Epithelial cell of esophagus (primary cell): ENCODE measurements at regions not wholly inside any gene's neighbourhood (a gene's known extent, or its start where the extent isn't known, plus 50 kb on each side); places are given as distances from the start of the nearest gene placed in this dataset.

ENCODE experiments used
- DNase-seq: peaks from one replicate; pipeline ENCODE4 v3.0.0; 2010; ENCODE audit warnings: low read depth
- H3K4me3 ChIP-seq: 2 replicates; pipeline ENCODE4 v1.5.1; 2011; ENCODE audit warnings: mild to moderate bottlenecking, low read length, control low read depth
- TF ChIP-seq, protein P1 (sequence below): IDR thresholded peaks from 2 replicates; pipeline ENCODE4 v1.5.1; 2011; ENCODE audit warnings: low read depth, mild to moderate bottlenecking, low read length, control low read depth, inconsistent platforms; ENCODE audit not compliant: insufficient read depth; ENCODE audit errors: missing control alignments

- TF ChIP-seq, protein P1, sequence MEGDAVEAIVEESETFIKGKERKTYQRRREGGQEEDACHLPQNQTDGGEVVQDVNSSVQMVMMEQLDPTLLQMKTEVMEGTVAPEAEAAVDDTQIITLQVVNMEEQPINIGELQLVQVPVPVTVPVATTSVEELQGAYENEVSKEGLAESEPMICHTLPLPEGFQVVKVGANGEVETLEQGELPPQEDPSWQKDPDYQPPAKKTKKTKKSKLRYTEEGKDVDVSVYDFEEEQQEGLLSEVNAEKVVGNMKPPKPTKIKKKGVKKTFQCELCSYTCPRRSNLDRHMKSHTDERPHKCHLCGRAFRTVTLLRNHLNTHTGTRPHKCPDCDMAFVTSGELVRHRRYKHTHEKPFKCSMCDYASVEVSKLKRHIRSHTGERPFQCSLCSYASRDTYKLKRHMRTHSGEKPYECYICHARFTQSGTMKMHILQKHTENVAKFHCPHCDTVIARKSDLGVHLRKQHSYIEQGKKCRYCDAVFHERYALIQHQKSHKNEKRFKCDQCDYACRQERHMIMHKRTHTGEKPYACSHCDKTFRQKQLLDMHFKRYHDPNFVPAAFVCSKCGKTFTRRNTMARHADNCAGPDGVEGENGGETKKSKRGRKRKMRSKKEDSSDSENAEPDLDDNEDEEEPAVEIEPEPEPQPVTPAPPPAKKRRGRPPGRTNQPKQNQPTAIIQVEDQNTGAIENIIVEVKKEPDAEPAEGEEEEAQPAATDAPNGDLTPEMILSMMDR = no peak
- DNase-seq = peak; percentile 22
- H3K4me3 ChIP-seq = no peak overlapping the region
These were observed 130.5 kb upstream of the SMAD1 start for GRCh38 chr4:145351162-145351561.

- no peak overlapping the region for H3K4me3 ChIP-seq
- TF ChIP-seq, protein P1 = no peak
- DNase-seq = no peak
These were observed 133.4 kb upstream of the SMAD1 start for GRCh38 chr4:145348291-145348690.

DNA sequence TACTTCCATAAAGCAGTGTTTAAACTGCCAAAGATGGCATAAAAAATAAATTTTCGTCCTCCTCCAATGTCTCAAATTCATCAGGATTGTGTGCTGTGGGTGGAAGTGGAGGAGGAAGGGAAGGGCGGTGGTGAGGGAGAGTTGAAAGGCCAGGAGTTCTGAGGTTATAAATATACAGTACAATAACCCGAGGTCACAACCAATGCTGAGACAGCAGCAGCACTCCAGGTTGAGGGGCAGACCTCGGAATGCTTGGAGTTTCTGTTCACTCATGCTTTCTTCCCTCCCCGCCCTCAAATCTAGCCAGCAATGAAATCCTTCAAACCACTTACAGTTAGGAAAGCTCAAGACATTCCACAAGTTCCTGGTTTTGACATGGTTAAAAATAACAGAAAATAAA, 134.0 kb upstream of the SMAD1 start:
- TF ChIP-seq, protein P1 = no peak
- no peak for DNase-seq
- no peak overlapping the region for H3K4me3 ChIP-seq

DNA sequence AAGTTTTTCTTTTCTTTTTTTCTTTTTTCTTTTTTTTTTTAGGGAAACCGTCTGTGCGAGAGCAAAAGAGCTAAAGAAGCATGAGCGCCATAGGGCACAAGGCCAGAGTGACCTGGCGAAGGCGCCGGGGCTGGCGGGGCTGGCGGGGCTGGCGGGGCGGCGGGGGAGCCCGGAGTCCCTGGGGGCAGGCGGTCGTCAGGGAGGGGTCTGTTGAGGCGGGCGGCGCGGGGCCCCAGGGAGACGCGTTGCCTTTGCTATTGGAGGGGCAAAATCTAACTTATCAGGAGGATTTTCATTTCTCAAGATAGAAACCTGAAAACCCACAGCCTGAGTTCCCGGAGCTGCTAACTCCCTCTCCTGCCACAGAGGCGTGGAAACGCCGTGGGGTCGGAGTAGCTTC, 135.6 kb upstream of the SMAD1 start:
- no peak overlapping the region for H3K4me3 ChIP-seq
- DNase-seq = no peak
- TF ChIP-seq, protein P1 = no peak

- no peak overlapping the region for H3K4me3 ChIP-seq
- TF ChIP-seq, protein P1 = no peak
- DNase-seq = no peak
These were observed 136.3 kb upstream of the SMAD1 start for GRCh38 chr4:145345401-145345800.

DNA sequence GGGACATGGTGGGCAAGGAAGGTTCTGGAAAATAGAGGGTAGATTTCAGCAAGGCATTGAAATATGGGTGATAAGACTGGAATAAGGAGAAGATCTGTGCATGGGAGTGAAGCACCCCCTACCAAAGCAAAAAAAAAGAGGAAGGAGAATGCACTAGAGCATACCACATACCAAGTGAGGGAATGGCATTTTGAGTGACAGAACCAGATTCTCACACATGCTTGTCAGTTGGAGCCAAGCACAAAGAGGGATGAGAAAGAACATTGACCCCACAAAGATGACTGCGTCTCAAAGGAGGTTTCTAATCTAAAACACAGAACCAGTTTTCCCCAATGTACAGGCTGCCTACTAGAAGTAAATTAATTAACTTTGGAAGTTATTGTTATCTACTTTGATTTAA, 140.3 kb upstream of the SMAD1 start:
- TF ChIP-seq, protein P1 = no peak
- H3K4me3 ChIP-seq = no peak overlapping the region
- no peak for DNase-seq

DNA sequence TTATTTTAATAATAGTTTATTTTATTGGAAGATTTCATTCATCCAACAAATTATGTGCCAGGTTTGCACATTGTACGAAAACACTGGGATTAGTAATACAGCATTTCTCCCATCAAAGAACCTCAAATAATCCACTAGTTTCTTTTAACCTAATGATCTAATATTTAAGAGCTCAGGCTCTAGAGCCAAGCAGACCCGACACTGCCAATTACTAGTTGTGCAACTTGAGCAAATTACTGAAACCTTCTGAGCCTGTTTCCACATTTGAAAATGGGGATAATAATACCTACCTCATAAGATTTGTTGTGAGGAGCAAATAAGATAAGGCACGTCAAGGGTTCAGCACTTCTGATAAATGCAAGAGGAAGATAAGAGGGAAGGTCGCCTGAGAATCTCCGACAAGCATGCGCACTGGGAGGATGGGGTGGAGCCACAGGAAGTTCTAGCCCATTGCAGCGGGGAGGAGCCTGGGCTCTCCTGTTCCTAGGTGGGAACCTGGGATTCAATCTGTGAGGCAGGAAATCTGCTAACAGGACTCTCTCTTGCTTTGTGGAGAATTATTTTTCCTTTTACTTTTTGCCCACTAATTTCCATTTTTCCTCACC, 141.5 kb upstream of the SMAD1 start:
- no peak overlapping the region for H3K4me3 ChIP-seq
- TF ChIP-seq, protein P1 = no peak
- DNase-seq = no peak
